ENCODE measurements at regions not wholly inside any gene's neighbourhood (a gene's known extent, or its start where the extent isn't known, plus 50 kb on each side); places are given as distances from the start of the nearest gene placed in this dataset.
"Not testable (repeated sequence)": the region's sequence is repeated elsewhere in the genome, so short reads cannot be mapped to it uniquely, and the experiment has no call there.

- ATAC-seq (no peak), DNase-seq (no peak)
- TF ChIP-seq POLR2A (IDR thresholded peaks at IDR 0.05), result no peak
- TF ChIP-seq CTCF (IDR thresholded peaks at IDR 0.05), result no peak
- Histone ChIP-seq H3K9me3 (no peaks in the 10 kb centered on the region), H3K27ac (no peak overlapping the region), H3K4me3 (no peak overlapping the region), H3K4me1 (no peaks in the 10 kb centered on the region), H3K36me3 (no peaks in the 10 kb centered on the region), H3K27me3 (no peaks in the 10 kb centered on the region)
- intact Hi-C loops (cut with DNase I), result loop anchor here (10.0 kb wide), 1 partner anchor 398 kb away; no protein-coding TSS in a partner anchor
- 77% methylated on average over 6 of the region's 6 CpGs for WGBS (ENCODE audit: insufficient coverage, low coverage, low lambda C conversion rate, missing lambda C conversion rate)
Observed at GRCh38 chrX:65586491-65586890, 51.9 kb upstream of the LAS1L start.

- WGBS (ENCODE audit: insufficient coverage, low coverage, low lambda C conversion rate, missing lambda C conversion rate), result 67% methylated on average over 13 of the region's 13 CpGs
- ATAC-seq, H3K9me3 ChIP-seq, H3K4me3 ChIP-seq, H3K4me1 ChIP-seq, DNase-seq, H3K27ac ChIP-seq, H3K36me3 ChIP-seq, H3K27me3 ChIP-seq: not testable (repeated sequence)
- intact Hi-C loops (cut with DNase I), result loop anchor here (10.0 kb wide), 1 partner anchor 400 kb away; no protein-coding TSS in a partner anchor
Observed at GRCh38 chrX:65585226-65585625, 50.6 kb upstream of the LAS1L start.

Measured in right lobe of liver (tissue), 6 donors.